Smooth muscle cell of the brain vasculature (primary cell): ENCODE measurements at regions not wholly inside any gene's neighbourhood (a gene's known extent, or its start where the extent isn't known, plus 50 kb on each side); places are given as distances from the start of the nearest gene placed in this dataset.

Experiments used
- DNase-seq: peaks from one replicate; pipeline ENCODE4 v3.0.0-alpha.2; 2012; ENCODE audit warnings: low read depth, low spot score

DNA sequence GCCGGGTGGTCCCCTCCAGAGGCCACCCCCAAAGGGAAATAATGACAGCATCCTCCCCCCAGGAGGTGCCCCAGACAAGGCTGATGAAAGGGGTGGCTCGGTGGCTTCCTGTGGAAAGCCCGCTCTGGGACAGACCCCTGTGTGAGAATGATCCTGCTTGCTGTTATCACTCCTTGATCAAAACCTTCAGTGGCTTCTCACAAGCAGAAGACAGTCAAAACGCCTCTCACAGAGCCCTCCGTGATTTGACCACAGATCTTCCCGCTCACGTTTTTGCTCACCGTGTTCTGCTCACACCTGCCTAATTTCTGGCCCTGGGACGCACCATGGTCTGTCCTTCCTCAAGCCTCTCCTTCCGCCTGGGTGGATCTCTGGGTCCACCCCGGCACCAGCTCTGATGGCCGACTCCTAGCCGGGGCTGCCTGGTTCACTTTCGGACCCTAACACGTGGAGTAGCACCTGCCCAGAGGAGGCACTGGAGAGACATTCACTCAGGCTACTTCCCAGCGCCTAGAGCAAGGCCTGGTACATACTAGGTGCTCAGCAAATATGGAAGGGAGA, 210.4 kb downstream of the ANKRD60 start:
- no peak for DNase-seq

GRCh38 chr20:58017231-58017969, 211.1 kb downstream of the ANKRD60 start:
- no peak for DNase-seq

GRCh38 chr20:58016779-58017178, 211.7 kb downstream of the ANKRD60 start:
- no peak for DNase-seq

DNA sequence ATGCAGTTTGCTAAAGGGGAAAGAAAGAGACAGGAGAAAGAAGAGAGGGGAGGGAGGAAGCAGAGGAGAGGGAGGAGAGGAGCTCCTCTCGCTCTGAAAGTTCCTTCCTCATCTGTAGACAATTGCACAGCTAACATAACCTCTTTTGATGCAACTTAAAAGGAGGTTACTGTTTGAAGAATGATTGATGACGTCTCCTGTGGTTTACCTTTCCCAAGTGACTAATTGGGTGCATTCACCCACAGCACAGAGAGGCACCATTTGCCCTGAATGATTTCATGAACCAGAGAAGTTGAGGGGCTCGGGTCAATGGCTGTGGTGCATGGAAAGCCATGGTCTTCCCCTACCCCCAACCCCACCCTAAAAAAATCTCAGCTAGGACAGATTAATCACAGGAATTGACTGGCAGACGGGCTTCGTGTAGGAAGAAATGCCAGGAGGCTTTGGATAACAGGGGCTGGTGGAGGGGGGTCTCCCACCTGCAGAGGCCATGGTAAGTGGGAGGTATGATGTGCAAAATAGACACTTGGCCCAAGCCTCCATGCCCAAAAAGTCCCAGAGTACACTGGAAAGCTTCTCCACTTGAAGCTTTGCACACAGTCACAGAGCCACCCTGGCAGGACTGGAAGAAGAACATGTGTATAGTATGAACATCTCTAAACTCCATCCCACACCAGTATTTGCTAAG, 213.7 kb downstream of the ANKRD60 start:
- no peak for DNase-seq

- DNase-seq, result no peak
These were observed 215.5 kb downstream of the ANKRD60 start for GRCh38 chr20:58012731-58013510.

DNA sequence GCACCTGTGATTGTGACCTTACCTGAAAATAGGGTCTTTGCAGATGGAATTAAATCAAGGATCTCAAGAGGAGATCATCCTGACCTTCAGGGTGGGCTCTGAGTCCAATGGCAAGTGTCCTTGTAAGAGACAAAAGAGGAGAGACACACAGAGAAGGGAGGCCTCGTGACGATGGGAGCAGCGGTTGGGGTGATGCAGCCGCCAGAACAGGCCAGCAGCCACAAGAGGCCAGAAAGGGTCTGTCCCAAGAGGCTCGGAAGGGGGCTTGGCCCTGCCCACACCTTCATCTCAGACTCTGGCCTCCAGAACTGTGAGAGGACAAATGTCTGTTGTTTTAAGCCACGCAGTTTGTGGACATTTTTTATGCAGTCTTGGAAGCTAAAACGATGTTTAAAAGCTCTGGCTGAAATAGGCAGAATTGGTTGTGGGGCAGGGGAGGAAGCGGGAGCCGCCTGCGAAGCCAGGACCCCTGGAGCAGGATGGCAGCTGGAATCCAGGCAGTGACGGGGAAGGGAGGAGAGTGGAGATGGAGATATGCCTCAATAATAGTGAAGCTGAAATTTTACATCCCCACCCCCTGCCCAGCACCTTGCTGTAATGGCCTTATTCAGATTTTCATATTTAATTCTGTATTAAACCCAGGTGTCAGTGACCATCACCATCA, 216.4 kb downstream of the ANKRD60 start:
- DNase-seq, result no peak

- no peak for DNase-seq
These were observed 217.1 kb downstream of the ANKRD60 start for GRCh38 chr20:58011106-58011946.

DNA sequence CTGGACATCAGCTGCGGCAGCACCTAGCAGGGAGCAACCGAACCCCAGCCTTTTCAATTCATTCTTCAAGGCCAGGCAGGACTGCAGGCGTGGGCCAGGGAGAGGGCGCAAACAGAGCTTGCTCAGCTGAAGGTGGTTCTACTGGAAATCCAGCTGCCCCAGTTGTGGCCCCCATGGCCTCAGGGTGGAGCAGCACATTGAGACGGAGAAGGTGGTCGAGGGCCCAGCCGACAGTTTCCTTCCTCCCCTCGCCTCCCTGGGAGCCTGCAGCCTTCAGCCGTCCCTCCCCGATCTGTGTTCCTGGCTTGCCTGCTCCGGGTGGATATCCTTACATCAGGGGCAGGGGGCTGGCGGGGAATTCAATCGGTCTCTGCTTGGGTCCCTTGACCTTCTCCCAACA, 217.8 kb downstream of the ANKRD60 start:
- DNase-seq, result no peak

GRCh38 chr20:58010186-58010585, 218.3 kb downstream of the ANKRD60 start:
- no peak for DNase-seq

DNA sequence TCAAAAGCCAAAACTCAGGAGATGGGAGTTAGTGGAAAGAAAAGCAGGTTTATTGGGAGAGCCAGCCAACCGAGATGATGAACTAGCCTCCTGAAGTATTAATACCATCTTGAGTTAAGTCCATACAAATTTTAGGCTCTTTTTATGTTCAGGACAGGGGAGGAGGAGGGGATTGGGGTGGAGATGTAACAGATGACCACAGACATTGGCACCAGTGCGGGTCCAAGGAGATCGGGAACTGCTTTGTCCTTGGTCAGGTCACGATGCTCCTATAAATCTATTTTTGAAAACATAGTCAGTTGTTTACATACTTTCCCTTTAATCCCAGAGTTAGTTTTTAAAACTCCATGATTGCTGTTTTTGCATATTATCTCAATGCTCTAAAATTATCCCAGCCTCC, 219.6 kb downstream of the ANKRD60 start:
- DNase-seq, result no peak

DNA sequence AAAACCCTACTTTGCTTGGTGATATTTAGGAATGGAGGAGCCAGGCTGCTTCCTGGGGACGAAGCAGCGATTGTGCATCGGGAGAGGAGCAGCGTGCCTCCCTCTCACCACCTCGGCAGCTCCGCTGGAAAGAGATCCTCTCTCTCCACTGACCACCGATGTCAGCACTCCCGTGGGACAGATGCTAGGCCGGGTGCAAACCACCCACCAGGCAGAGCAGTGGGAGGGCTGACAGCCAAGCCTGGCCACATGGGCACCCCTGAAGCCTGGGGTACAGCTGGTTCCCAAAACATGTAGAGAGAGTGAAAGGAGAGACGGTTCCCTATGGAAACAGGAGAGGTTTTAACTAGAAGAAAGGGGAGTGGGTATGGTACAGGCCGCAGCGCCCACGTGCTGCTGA, 220.0 kb downstream of the ANKRD60 start:
- DNase-seq, result no peak

DNA sequence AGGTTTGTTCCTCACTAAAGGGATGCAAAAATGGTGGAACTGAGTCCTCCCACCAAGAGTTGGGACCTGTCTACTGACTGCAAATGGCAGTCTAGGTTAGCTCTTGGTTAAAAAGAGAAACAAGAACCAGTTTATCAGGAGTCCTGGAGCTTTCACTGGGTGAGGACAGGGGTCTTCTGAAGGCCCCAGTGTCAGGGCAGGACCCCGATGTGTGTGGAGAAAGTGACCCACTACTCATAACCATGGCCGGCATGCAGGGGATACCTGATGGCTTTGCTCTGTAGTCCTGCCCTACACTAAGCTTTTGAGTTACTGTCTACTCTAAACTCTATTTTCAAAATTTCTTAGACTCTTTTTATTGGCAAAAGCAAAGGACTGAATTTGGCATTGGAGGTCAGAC, 220.5 kb downstream of the ANKRD60 start:
- DNase-seq, result no peak

DNA sequence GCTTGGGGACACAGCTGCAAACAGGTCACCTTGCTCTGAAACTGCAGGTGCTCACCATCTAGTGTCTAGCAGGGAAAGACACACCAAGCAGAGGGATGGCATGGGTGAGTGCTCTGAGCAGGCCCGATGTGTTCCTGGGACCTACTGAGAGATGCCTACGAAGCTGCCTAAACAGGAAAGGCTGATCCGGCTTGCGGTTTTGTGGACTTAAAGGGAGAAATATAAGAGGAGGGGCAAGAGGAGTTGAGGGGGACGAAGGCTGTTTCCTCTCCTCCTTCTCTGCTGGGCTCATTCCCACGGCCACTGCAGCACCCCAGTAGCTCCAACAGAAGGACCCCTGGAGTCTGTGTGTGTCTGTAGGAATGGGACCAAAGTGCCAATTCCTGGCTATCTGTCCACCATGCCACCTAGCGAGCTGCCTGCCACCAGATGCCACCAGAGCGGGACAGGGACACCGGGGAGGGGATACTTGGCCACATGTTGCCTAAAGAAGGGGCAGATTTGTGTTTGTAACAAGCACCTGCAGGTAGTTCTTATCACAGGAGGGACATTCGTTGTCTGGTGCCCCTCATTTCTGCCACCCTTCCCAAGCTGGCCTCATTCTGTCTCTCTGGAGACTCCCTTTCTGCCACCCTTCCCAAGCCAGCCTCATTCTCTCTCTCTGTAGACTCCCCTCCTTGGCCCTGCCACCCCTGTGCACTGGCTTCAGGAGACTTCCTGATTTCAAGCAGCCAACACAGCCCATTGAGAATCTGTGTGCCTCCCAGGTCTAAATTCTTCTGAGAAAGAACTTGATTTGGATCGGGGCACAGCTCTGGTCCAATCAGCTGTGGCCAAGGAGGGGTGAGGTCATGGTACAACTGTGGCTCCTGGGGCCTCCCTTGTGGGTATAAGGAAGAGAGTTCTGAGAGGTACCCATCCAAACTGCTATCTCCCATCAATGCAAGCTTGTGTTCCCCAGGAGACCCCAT, 221.8 kb downstream of the ANKRD60 start:
- no peak for DNase-seq

GRCh38 chr20:58005581-58006345, 222.7 kb downstream of the ANKRD60 start:
- no peak for DNase-seq

DNA sequence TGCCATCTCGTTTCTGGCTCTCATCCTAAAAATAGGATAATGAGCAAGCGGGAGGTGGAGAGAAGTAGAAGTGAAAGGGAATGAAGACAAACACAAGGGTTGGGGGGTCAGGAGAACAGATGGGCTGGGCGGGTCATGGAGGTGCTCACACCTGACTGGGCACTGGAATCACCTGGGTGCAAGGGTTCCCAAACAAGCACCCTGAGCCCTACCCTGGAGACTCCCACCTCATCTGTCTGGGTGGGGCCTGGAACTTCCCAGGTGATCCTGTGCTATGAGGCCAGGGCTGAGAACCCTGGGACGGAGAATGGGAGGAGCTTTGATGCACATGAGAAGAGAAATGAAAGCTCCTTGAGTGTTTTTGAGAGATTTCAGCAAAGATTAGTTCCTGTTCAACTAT, 223.6 kb downstream of the ANKRD60 start:
- DNase-seq, result no peak

- DNase-seq, result no peak
These were observed 224.3 kb downstream of the ANKRD60 start for GRCh38 chr20:58004146-58004545.

DNA sequence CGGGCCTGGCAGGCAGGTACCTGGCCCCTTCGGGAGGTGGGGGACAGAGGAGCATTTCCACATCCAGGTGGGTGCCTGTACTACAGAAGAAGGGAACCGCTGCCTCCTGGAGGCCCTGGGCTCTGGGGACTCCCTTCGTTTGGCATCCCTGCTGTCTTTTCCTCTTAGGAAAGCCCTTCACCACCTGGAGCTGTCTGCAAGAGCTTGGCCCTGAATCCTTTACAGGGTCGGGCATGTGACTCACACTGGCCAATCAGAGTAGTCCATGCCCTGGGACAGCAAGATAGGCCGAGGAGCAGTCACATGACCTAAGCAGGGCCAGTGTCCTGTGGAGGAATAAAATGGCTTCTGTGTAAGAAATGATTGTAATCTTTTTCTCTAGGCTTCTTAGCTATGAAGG, 224.9 kb downstream of the ANKRD60 start:
- no peak for DNase-seq

GRCh38 chr20:58002901-58003300, 225.6 kb downstream of the ANKRD60 start:
- no peak for DNase-seq

GRCh38 chr20:58001946-58002345, 226.5 kb downstream of the ANKRD60 start:
- no peak for DNase-seq
